ENCODE measurements at regions not wholly inside any gene's neighbourhood (a gene's known extent, or its start where the extent isn't known, plus 50 kb on each side); places are given as distances from the start of the nearest gene placed in this dataset.

DNA sequence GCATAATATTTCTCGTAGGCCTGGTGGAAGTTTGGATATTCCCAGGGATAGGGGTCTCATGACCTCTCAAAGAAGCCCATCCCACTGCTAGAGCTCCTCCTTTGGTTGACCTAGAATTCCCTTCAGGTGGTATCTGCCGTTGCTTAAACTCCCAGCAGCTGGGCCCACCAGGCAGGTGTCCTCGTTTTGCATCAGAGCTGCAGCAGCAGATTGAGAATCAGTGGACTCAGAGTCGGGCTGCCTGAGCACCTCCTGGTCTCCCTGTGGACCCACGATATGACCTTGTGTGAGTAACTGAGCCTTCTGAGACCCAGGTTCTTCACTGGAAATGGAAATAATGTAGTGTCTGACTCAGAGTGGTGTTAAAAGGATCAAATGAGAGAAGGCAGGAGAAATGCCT, 132.7 kb downstream of the PAPOLA start:
- TF ChIP-seq, protein P1, sequence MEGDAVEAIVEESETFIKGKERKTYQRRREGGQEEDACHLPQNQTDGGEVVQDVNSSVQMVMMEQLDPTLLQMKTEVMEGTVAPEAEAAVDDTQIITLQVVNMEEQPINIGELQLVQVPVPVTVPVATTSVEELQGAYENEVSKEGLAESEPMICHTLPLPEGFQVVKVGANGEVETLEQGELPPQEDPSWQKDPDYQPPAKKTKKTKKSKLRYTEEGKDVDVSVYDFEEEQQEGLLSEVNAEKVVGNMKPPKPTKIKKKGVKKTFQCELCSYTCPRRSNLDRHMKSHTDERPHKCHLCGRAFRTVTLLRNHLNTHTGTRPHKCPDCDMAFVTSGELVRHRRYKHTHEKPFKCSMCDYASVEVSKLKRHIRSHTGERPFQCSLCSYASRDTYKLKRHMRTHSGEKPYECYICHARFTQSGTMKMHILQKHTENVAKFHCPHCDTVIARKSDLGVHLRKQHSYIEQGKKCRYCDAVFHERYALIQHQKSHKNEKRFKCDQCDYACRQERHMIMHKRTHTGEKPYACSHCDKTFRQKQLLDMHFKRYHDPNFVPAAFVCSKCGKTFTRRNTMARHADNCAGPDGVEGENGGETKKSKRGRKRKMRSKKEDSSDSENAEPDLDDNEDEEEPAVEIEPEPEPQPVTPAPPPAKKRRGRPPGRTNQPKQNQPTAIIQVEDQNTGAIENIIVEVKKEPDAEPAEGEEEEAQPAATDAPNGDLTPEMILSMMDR (IDR thresholded peaks at IDR 0.05; ENCODE audit: low read length), result no peak
- TF ChIP-seq EZH2 (IDR thresholded peaks at IDR 0.05; ENCODE audit: borderline replicate concordance, low read length), result no peak
